HG03469 (cell line): ENCODE measurements at regions not wholly inside any gene's neighbourhood (a gene's known extent, or its start where the extent isn't known, plus 50 kb on each side); places are given as distances from the start of the nearest gene placed in this dataset.

ENCODE experiments used
- ATAC-seq: cut with Tn5 transposase; IDR thresholded peaks from one replicate; pipeline ENCODE4 v1.9.1; 2021; ENCODE audit warnings: mild to moderate bottlenecking, moderate library complexity, moderate number of reproducible peaks; ENCODE audit not compliant: unreplicated experiment

GRCh38 chr2:82665691-82666090 lies 1793.4 kb downstream of the SUCLG1 start:
- ATAC-seq: no peak

DNA sequence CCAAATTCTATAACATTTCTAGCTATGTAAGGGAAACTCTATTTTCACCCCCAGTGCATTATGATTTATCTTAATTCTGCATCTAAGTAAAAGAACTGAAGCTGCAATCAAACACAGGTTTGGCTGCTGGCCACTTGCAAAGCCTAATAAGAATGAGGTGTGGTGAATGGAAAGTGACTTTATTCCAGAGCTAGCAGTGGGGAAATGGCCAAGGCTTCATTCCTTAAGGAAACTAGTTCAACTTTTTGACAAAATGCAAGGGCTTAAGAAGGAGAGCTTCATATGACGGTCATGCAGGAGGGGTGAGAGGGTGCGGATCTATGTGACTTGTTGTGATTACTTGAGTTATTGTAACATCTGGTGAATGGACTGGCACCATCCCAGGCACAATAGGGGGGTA lies 1802.0 kb downstream of the SUCLG1 start:
- ATAC-seq: no peak

- ATAC-seq: no peak
Observed at GRCh38 chr2:82656420-82656819, 1802.7 kb downstream of the SUCLG1 start.

DNA sequence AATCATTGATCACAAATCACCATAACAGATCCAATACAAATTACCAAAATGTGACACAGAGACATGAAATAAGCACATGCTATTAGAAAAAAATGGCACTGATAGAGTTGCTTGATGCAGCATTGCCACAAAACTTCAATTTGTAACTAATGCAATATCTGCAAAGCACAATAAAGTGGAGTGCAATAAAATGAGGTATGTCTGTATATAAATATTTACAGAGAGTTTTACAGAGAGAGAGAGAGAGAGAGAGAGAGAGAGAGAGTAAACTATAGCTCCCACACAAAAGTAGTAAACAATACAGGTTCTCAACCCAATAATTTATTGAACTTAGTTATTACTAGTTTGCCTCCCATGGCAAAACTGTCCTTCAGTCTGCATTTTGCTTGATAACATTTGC lies 1807.0 kb downstream of the SUCLG1 start:
- ATAC-seq: no peak

- ATAC-seq: no peak
Observed at GRCh38 chr2:82650038-82650437, 1809.0 kb downstream of the SUCLG1 start.

DNA sequence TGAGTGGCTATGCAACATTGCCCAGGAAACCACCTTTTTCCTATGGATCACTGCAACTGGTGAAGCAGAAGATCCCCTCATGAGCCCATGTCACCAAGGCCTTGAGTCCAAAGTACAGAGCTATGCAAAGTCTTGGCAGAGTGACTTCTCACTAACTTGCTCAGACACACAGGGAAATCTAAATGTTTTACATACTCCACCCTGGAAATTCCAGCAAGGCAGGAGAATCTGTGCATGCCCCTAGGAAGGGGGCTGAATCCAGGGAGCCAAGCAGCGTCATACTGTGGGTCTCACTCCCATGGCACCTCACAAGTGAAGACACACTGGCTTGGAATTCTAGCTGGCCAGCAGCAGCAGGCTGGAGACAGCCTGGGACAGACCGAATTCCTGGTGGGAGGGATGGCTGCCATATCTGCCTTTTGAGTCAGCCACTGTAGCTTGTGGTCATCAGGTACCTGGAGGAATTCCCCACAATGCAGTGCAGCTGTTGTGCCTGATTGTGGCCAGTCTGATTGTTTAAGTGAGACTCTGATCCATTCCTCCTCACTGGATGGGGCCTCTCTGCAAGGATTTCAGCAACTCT lies 1817.4 kb downstream of the SUCLG1 start:
- ATAC-seq: no peak

GRCh38 chr2:82636402-82637020 lies 1822.6 kb downstream of the SUCLG1 start:
- ATAC-seq: no peak

GRCh38 chr2:82599021-82599420 lies 1860.1 kb downstream of the SUCLG1 start:
- no peak for ATAC-seq

DNA sequence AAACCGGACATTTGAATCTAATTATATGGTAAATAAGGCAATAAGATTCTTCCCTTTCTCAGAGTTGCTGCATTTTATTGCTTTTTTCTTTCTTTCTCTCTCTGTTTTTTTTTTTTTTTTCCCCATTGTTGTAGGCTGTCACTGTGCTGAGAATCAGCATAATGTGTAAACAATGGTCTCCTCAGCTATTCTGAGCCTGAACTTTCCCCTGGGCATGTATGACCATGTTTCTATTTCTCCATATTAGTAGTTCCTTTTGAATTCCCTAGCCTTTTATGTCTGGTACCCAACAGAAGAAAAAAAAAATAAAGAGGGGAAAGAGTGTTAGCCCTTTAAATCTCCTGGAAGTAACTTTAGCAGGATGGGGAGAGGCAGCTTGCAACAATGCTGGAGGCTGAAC lies 1862.5 kb downstream of the SUCLG1 start:
- no peak for ATAC-seq

GRCh38 chr2:82591718-82592117 lies 1867.4 kb downstream of the SUCLG1 start:
- ATAC-seq: no peak

DNA sequence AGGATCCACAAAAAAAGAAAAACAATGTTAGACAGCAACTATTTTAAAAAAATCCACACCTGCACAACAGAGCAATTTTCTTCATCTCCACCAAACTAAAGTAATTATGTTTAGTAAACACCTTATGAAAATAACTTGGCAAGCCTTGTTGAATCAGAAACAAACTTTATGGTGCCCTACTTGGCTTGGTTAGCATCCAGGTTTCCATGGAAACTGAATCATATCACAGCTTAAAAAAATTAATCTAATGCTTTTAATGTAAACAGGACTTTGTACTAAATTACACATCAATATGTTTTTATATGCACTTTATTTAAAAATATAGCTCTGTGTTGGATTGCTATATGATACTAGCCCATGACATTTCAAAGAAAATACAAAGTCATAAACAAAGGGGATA lies 1882.4 kb downstream of the SUCLG1 start:
- ATAC-seq: no peak

- ATAC-seq: no peak
Observed at GRCh38 chr2:82539280-82539621, 1919.8 kb downstream of the SUCLG1 start.

- ATAC-seq: no peak
Observed at GRCh38 chr2:82538590-82539279, 1920.3 kb downstream of the SUCLG1 start.

GRCh38 chr2:82528288-82528687 lies 1930.8 kb downstream of the SUCLG1 start:
- no peak for ATAC-seq

- no peak for ATAC-seq
Observed at GRCh38 chr2:82527124-82527523, 1932.0 kb downstream of the SUCLG1 start.

GRCh38 chr2:82526277-82526676 lies 1932.8 kb downstream of the SUCLG1 start:
- no peak for ATAC-seq

DNA sequence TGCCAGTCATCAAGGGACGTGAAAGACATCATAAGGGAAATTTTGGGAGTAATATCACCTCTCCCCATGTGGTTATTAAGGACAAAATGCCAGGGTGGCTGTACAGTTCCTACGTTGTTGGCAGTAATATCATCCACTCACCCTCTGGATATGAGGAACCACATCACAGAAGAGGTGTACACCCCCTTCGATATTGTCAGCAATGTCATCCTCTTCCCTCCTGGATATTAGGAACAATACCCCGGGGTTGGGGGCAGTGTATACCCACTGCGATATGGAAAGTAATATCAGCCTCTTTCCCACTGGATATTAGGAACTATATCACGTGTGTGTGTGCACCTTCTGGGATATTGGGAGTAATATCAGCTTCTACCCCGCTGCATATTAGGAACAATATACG lies 1933.3 kb downstream of the SUCLG1 start:
- no peak for ATAC-seq

DNA sequence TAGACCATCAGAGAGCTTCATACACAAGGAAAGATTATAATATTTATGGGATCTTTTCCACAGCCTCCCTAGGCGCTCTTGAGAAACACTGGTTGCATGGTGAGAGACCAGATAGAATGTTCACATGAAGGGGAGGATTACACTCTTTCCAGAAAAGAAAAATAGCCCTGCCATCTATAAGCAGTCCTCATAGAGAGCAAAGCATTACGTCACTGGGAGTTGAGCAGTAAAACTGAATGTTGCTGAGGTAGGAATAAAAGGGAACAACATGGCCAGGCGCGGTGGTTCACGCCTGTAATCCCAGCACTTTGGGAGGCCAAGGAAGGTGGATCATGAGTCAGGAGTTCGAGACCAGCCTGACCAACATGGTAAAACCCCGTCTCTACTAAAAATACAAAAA lies 1934.3 kb downstream of the SUCLG1 start:
- ATAC-seq: no peak

- no peak for ATAC-seq
Observed at GRCh38 chr2:82511894-82512293, 1947.2 kb downstream of the SUCLG1 start.

GRCh38 chr2:82508702-82509101 lies 1950.4 kb downstream of the SUCLG1 start:
- no peak for ATAC-seq

DNA sequence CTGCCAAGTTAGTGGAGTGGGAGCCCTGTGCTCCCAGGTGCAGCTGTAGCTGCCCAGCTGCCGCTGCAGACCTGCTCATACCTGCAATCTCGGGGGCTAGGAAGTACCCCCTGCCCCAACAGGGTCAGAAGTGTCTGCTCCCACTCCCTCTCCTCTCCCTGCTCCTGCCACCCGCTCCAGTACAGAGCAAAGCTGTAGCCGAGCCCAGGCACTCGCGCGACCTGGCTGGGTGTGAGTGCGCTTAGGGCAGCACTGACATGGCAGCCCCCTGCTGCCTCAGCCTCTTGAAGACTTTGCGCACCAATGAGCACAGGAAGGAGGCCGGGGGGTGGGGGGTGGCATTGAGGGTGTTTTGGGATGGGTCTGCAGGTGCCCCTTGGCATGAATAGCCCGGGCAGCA lies 1951.4 kb downstream of the SUCLG1 start:
- no peak for ATAC-seq

DNA sequence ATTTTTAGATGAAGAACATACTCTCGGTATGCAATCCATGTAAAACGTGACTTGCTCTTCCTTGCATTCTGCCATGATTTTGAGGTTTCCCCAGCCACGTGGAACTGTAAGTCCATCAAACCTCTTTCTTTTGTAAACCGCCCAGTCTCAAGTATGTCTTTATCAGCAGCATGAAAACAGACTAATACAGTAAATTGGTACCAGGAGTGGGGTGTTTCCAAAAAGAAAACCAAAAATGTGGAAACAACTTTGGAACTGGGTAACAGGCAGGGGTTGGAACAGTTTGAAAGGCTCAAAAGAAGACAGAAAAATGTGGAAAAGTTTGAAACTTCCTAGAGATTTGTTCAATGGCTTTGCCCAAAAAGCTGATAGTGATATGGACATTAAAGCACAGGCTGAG lies 1957.9 kb downstream of the SUCLG1 start:
- ATAC-seq: no peak
